Skin epidermis (tissue), 12 donors: ENCODE measurements at regions not wholly inside any gene's neighbourhood (a gene's known extent, or its start where the extent isn't known, plus 50 kb on each side); places are given as distances from the start of the nearest gene placed in this dataset.

Experiments used
- H3K27ac ChIP-seq, 21 experiments: fragments of 200-600 bp; sonication (generic) in 11 of 21; one replicate each; pipeline ENCODE4 v1.5.0; 2020; ENCODE audit warnings: mild to moderate bottlenecking in 3 of 21, inconsistent platforms in 2 of 21, moderate library complexity in 2 of 21
- H3K4me3 ChIP-seq, 7 experiments: fragments of 200-600 bp; sonication (generic) in 2 of 7; one replicate each; pipeline ENCODE4 v1.5.0; 2020; ENCODE audit warnings: inconsistent platforms in 2 of 7, mild to moderate bottlenecking in 2 of 7, moderate library complexity in 1 of 7

- no peak overlapping the region for H3K4me3 ChIP-seq
- H3K27ac ChIP-seq, result no peak overlapping the region
Measured at GRCh38 chr19:30884146-30884812, 465.0 kb downstream of the TSHZ3 start.

- Histone ChIP-seq H3K4me3 (no peak overlapping the region), H3K27ac (no peak overlapping the region)
Measured at GRCh38 chr19:30883071-30883470, 466.2 kb downstream of the TSHZ3 start.

- H3K4me3 ChIP-seq, result no peak overlapping the region
- no peak overlapping the region for H3K27ac ChIP-seq
Measured at GRCh38 chr19:30882411-30883005, 466.7 kb downstream of the TSHZ3 start.

GRCh38 chr19:30881930-30882329 is 467.3 kb downstream of the TSHZ3 start:
- Histone ChIP-seq H3K27ac (no peak overlapping the region), H3K4me3 (no peak overlapping the region)

- H3K4me3 ChIP-seq, result no peak overlapping the region
Measured at GRCh38 chr19:30881281-30881680, 468.0 kb downstream of the TSHZ3 start.

GRCh38 chr19:30880551-30880950 is 468.7 kb downstream of the TSHZ3 start:
- Histone ChIP-seq H3K27ac (no peak overlapping the region), H3K4me3 (no peak overlapping the region)

More at GRCh38 chr19:30881281-30881680, 468.0 kb downstream of the TSHZ3 start:
- no peak overlapping the region for H3K27ac ChIP-seq

- Histone ChIP-seq H3K4me3 (no peak overlapping the region), H3K27ac (no peak overlapping the region)
Measured at GRCh38 chr19:30880151-30880550, 469.1 kb downstream of the TSHZ3 start.

- H3K4me3 ChIP-seq, result no peak overlapping the region
Measured at GRCh38 chr19:30879736-30880135, 469.5 kb downstream of the TSHZ3 start.

GRCh38 chr19:30879225-30879624 is 470.0 kb downstream of the TSHZ3 start:
- Histone ChIP-seq H3K27ac (no peak overlapping the region), H3K4me3 (no peak overlapping the region)

More at GRCh38 chr19:30879736-30880135, 469.5 kb downstream of the TSHZ3 start:
- no peak overlapping the region for H3K27ac ChIP-seq

GRCh38 chr19:30878495-30878894 is 470.7 kb downstream of the TSHZ3 start:
- H3K4me3 ChIP-seq, result no peak overlapping the region
- H3K27ac ChIP-seq, result no peak overlapping the region

- Histone ChIP-seq H3K27ac (peak overlapping the region in 1 of 21 experiments; percentile 30), H3K4me3 (no peak overlapping the region)
Measured at GRCh38 chr19:30877661-30878113, 471.5 kb downstream of the TSHZ3 start.

GRCh38 chr19:30873691-30874090 is 475.5 kb downstream of the TSHZ3 start:
- H3K4me3 ChIP-seq, result no peak overlapping the region
- no peak overlapping the region for H3K27ac ChIP-seq

- Histone ChIP-seq H3K27ac (no peak overlapping the region), H3K4me3 (no peak overlapping the region)
Measured at GRCh38 chr19:30873003-30873402, 476.2 kb downstream of the TSHZ3 start.

GRCh38 chr19:30871979-30872378 is 477.3 kb downstream of the TSHZ3 start:
- Histone ChIP-seq H3K27ac (no peak overlapping the region), H3K4me3 (no peak overlapping the region)

- Histone ChIP-seq H3K4me3 (no peak overlapping the region), H3K27ac (no peak overlapping the region)
Measured at GRCh38 chr19:30870876-30871275, 478.4 kb downstream of the TSHZ3 start.

- no peak overlapping the region for H3K4me3 ChIP-seq
Measured at GRCh38 chr19:30865511-30865910, 483.7 kb downstream of the TSHZ3 start.

GRCh38 chr19:30864391-30865215 is 484.6 kb downstream of the TSHZ3 start:
- H3K4me3 ChIP-seq, result no peak overlapping the region
- no peak overlapping the region for H3K27ac ChIP-seq

More at GRCh38 chr19:30865511-30865910, 483.7 kb downstream of the TSHZ3 start:
- no peak overlapping the region for H3K27ac ChIP-seq

GRCh38 chr19:30862876-30863275 is 486.4 kb downstream of the TSHZ3 start:
- Histone ChIP-seq H3K4me3 (no peak overlapping the region), H3K27ac (no peak overlapping the region)

GRCh38 chr19:30861919-30862318 is 487.3 kb downstream of the TSHZ3 start:
- H3K27ac ChIP-seq, result no peak overlapping the region
- H3K4me3 ChIP-seq, result no peak overlapping the region

GRCh38 chr19:30857966-30858490 is 485.8 kb downstream of the ZNF536 start:
- H3K4me3 ChIP-seq, result no peak overlapping the region

More at GRCh38 chr19:30857966-30858490, 485.8 kb downstream of the ZNF536 start:
- no peak overlapping the region for H3K27ac ChIP-seq
